Memory B cell (primary cell): ENCODE measurements at regions not wholly inside any gene's neighbourhood (a gene's known extent, or its start where the extent isn't known, plus 50 kb on each side); places are given as distances from the start of the nearest gene placed in this dataset.

Experiments
- ATAC-seq: fragments of 150-1000 bp; cut with Tn5 transposase; 2 replicates; pipeline ENCODE4 v1.10.0; 2021; ENCODE audit warnings: low read depth, mild to moderate bottlenecking, moderate library complexity
- DNase-seq, 2 donors: peaks; one replicate each; pipeline ENCODE4 v3.0.0; 2022; ENCODE audit warnings: low spot score in 2 of 2
- H3K27ac Mint-ChIP-seq: one replicate; pipeline ENCODE4 v1.8.0; 2022; ENCODE audit warnings: mild to moderate bottlenecking, moderate library complexity, mixed read lengths
- H3K27me3 Mint-ChIP-seq: one replicate; pipeline ENCODE4 v1.8.0; 2022; ENCODE audit warnings: mixed read lengths
- H3K36me3 Mint-ChIP-seq: one replicate; pipeline ENCODE4 v1.8.0; 2022; ENCODE audit warnings: mild to moderate bottlenecking, mixed read lengths
- H3K4me1 Mint-ChIP-seq: one replicate; pipeline ENCODE4 v1.8.0; 2022; ENCODE audit warnings: mixed read lengths
- H3K4me3 Mint-ChIP-seq: one replicate; pipeline ENCODE4 v1.8.0; 2022; ENCODE audit warnings: mild to moderate bottlenecking, moderate library complexity, mixed read lengths
- H3K9me3 Mint-ChIP-seq: one replicate; pipeline ENCODE4 v1.8.0; 2022; ENCODE audit warnings: mixed read lengths

GRCh38 chr6:155604991-155605390, 149.4 kb upstream of the NOX3 start:
- H3K36me3 Mint-ChIP-seq, result no peaks in the 10 kb centered on the region
- no peaks in the 10 kb centered on the region for H3K27me3 Mint-ChIP-seq
- H3K27ac Mint-ChIP-seq, result no peak overlapping the region
- H3K4me1 Mint-ChIP-seq, result no peaks in the 10 kb centered on the region
- peaks cover 3% of the 10 kb centered on the region for H3K9me3 Mint-ChIP-seq
- DNase-seq (no peak), ATAC-seq (no peak)
- H3K4me3 Mint-ChIP-seq, result no peak overlapping the region

- Mint-ChIP-seq H3K27ac (no peak overlapping the region), H3K4me3 (no peak overlapping the region), H3K36me3 (no peaks in the 10 kb centered on the region), H3K9me3 (no peaks in the 10 kb centered on the region), H3K27me3 (peaks cover 2% of the 10 kb centered on the region), H3K4me1 (no peaks in the 10 kb centered on the region)
- ATAC-seq, result no peak
- DNase-seq, result no peak
Observed at GRCh38 chr6:155599561-155599960, 143.9 kb upstream of the NOX3 start.

GRCh38 chr6:155599160-155599559, 143.5 kb upstream of the NOX3 start:
- H3K4me3 Mint-ChIP-seq, result no peak overlapping the region
- H3K36me3 Mint-ChIP-seq, result no peaks in the 10 kb centered on the region
- H3K9me3 Mint-ChIP-seq, result no peaks in the 10 kb centered on the region
- H3K27ac Mint-ChIP-seq, result no peak overlapping the region
- no peak for DNase-seq
- peaks cover 2% of the 10 kb centered on the region for H3K27me3 Mint-ChIP-seq
- H3K4me1 Mint-ChIP-seq, result no peaks in the 10 kb centered on the region
- ATAC-seq, result no peak

GRCh38 chr6:155595284-155595683, 139.6 kb upstream of the NOX3 start:
- no peaks in the 10 kb centered on the region for H3K4me1 Mint-ChIP-seq
- no peak overlapping the region for H3K4me3 Mint-ChIP-seq
- no peaks in the 10 kb centered on the region for H3K9me3 Mint-ChIP-seq
- ATAC-seq, result no peak
- H3K27ac Mint-ChIP-seq, result no peak overlapping the region
- H3K36me3 Mint-ChIP-seq, result no peaks in the 10 kb centered on the region
- H3K27me3 Mint-ChIP-seq, result peaks cover 11% of the 10 kb centered on the region
- DNase-seq, result no peak

- Mint-ChIP-seq H3K36me3 (no peaks in the 10 kb centered on the region), H3K4me1 (no peaks in the 10 kb centered on the region), H3K27ac (no peak overlapping the region), H3K4me3 (no peak overlapping the region), H3K9me3 (peaks cover 1% of the 10 kb centered on the region), H3K27me3 (peaks cover 9% of the 10 kb centered on the region)
- no peak for ATAC-seq
- DNase-seq, result no peak
Observed at GRCh38 chr6:155591741-155592140, 136.1 kb upstream of the NOX3 start.

GRCh38 chr6:155589190-155589589, 133.6 kb upstream of the NOX3 start:
- Mint-ChIP-seq H3K27ac (no peak overlapping the region), H3K9me3 (peaks cover 1% of the 10 kb centered on the region), H3K4me3 (no peak overlapping the region)

GRCh38 chr6:155587817-155588216, 132.2 kb upstream of the NOX3 start:
- H3K4me3 Mint-ChIP-seq, result no peak overlapping the region
- no peaks in the 10 kb centered on the region for H3K36me3 Mint-ChIP-seq
- ATAC-seq, result no peak
- DNase-seq, result no peak
- H3K9me3 Mint-ChIP-seq, result peaks cover 1% of the 10 kb centered on the region
- H3K27ac Mint-ChIP-seq, result no peak overlapping the region
- H3K4me1 Mint-ChIP-seq, result peaks cover 9% of the 10 kb centered on the region
- H3K27me3 Mint-ChIP-seq, result peaks cover 6% of the 10 kb centered on the region

More at GRCh38 chr6:155589190-155589589, 133.6 kb upstream of the NOX3 start:
- H3K4me1 Mint-ChIP-seq, result peaks cover 2% of the 10 kb centered on the region
- no peaks in the 10 kb centered on the region for H3K36me3 Mint-ChIP-seq
- DNase-seq, result no peak
- ATAC-seq, result no peak
- peaks cover 9% of the 10 kb centered on the region for H3K27me3 Mint-ChIP-seq

GRCh38 chr6:155586090-155586489, 130.5 kb upstream of the NOX3 start:
- no peak overlapping the region for H3K4me3 Mint-ChIP-seq
- no peaks in the 10 kb centered on the region for H3K36me3 Mint-ChIP-seq
- peaks cover 9% of the 10 kb centered on the region for H3K4me1 Mint-ChIP-seq
- H3K9me3 Mint-ChIP-seq, result peaks cover 4% of the 10 kb centered on the region
- no peak overlapping the region for H3K27ac Mint-ChIP-seq
- peak; percentile 45 for ATAC-seq
- no peak for DNase-seq
- H3K27me3 Mint-ChIP-seq, result peaks cover under 1% of the 10 kb centered on the region

GRCh38 chr6:155584006-155584405, 128.4 kb upstream of the NOX3 start:
- Mint-ChIP-seq H3K4me3 (no peak overlapping the region), H3K9me3 (peaks cover 4% of the 10 kb centered on the region), H3K4me1 (peaks cover 9% of the 10 kb centered on the region), H3K36me3 (no peaks in the 10 kb centered on the region), H3K27me3 (no peaks in the 10 kb centered on the region), H3K27ac (no peak overlapping the region)
- DNase-seq, result no peak
- no peak for ATAC-seq

- H3K4me3 Mint-ChIP-seq, result no peak overlapping the region
- H3K27me3 Mint-ChIP-seq, result no peaks in the 10 kb centered on the region
- peaks cover 2% of the 10 kb centered on the region for H3K9me3 Mint-ChIP-seq
- DNase-seq (no peak), ATAC-seq (no peak)
- H3K4me1 Mint-ChIP-seq, result peaks cover 9% of the 10 kb centered on the region
- H3K27ac Mint-ChIP-seq, result no peak overlapping the region
- no peaks in the 10 kb centered on the region for H3K36me3 Mint-ChIP-seq
Observed at GRCh38 chr6:155582016-155582991, 126.7 kb upstream of the NOX3 start.

GRCh38 chr6:155580904-155581303, 125.3 kb upstream of the NOX3 start:
- Mint-ChIP-seq H3K27ac (no peak overlapping the region), H3K36me3 (no peaks in the 10 kb centered on the region), H3K27me3 (no peaks in the 10 kb centered on the region), H3K4me3 (no peak overlapping the region), H3K9me3 (peaks cover 2% of the 10 kb centered on the region), H3K4me1 (peaks cover 9% of the 10 kb centered on the region)
- DNase-seq (no peak), ATAC-seq (no peak)

GRCh38 chr6:155578251-155578650, 122.6 kb upstream of the NOX3 start:
- H3K27ac Mint-ChIP-seq, result no peak overlapping the region
- H3K36me3 Mint-ChIP-seq, result no peaks in the 10 kb centered on the region
- peaks cover 2% of the 10 kb centered on the region for H3K9me3 Mint-ChIP-seq
- no peak for DNase-seq
- no peak overlapping the region for H3K4me3 Mint-ChIP-seq
- peaks cover 3% of the 10 kb centered on the region for H3K27me3 Mint-ChIP-seq
- no peak for ATAC-seq
- H3K4me1 Mint-ChIP-seq, result no peaks in the 10 kb centered on the region

GRCh38 chr6:155561966-155562364, 106.3 kb upstream of the NOX3 start:
- no peaks in the 10 kb centered on the region for H3K4me1 Mint-ChIP-seq
- H3K36me3 Mint-ChIP-seq, result no peaks in the 10 kb centered on the region
- peaks cover 3% of the 10 kb centered on the region for H3K27me3 Mint-ChIP-seq
- H3K27ac Mint-ChIP-seq, result no peak overlapping the region
- H3K9me3 Mint-ChIP-seq, result peaks cover 2% of the 10 kb centered on the region
- ATAC-seq (no peak), DNase-seq (no peak)
- H3K4me3 Mint-ChIP-seq, result no peak overlapping the region

- Mint-ChIP-seq H3K4me1 (no peaks in the 10 kb centered on the region), H3K27me3 (peaks cover 3% of the 10 kb centered on the region), H3K36me3 (no peaks in the 10 kb centered on the region), H3K9me3 (peaks cover 2% of the 10 kb centered on the region), H3K27ac (no peak overlapping the region), H3K4me3 (no peak overlapping the region)
- no peak for ATAC-seq
- DNase-seq, result no peak
Observed at GRCh38 chr6:155561257-155561965, 105.8 kb upstream of the NOX3 start.
